ENCODE measurements at regions not wholly inside any gene's neighbourhood (a gene's known extent, or its start where the extent isn't known, plus 50 kb on each side); places are given as distances from the start of the nearest gene placed in this dataset.

DNA sequence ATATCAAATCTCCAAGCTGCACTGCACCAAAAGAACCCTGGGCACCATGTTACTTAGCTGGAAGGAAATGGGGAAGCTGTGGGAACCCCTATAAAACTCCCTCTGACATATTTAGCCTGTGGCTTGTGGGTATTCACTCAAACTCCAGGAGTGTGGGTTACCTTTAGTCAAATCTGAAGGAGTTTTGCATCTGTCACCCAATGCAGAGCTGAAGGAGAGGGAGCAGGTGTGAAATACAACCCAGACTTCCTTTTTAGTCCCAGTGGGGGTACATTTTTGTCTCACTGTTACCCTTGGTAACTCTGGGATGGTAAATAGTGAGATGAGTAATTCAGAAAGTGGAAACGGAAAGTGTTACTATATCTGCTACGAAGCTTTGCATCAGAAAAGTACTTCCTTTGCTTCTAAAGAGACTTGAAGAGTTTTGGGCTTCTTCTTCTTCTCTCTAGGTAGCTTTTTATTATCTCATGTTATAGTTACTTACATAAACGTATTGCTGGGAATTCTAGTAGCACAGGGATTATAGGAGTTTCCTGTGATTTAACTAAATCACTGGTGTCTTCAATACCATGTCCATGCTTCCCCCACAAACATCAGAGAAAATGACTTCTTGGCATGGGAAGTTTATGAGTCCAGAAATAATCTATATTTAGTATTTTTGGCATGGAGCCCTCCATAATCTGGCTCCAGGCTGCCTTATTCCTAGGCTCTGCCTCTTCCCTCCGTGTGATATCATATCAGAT lies 105.9 kb downstream of the AKAP11 start:
- Histone ChIP-seq H3K18ac (ENCODE audit: extremely low read depth, low read length) (no peak overlapping the region), H4K8ac (ENCODE audit: extremely low read depth, insufficient read depth, low read length) (no peak overlapping the region), H2BK20ac (ENCODE audit: low read length) (no peak overlapping the region), H3K27ac (ENCODE audit: low read depth, low read length) (no peak overlapping the region), H3K4ac (replicated peaks; ENCODE audit: insufficient read length, low read depth, low read length) (no peak overlapping the region), H3K56ac (replicated peaks; ENCODE audit: insufficient read length, low read depth, low read length) (no peak overlapping the region), H2BK120ac (replicated peaks; ENCODE audit: low read depth, low read length) (no peak overlapping the region), H2AK5ac (ENCODE audit: low read depth, low read length) (no peak overlapping the region), H2BK15ac (ENCODE audit: low read length) (no peak overlapping the region), H3K79me2 (ENCODE audit: control insufficient read depth in 1 of 2, insufficient read depth in 2 of 2, low read length in 2 of 2) (no peaks in the 10 kb centered on the region), H3K36me3 (ENCODE audit: control insufficient read depth in 2 of 4, insufficient read depth in 4 of 4, low read length in 3 of 4) (no peaks in the 10 kb centered on the region), H3K79me1 (ENCODE audit: low read depth, low read length) (no peaks in the 10 kb centered on the region), H4K91ac (replicated peaks; ENCODE audit: insufficient read length, low read length) (no peak overlapping the region), H4K5ac (ENCODE audit: insufficient read length, low read depth, low read length) (no peak overlapping the region), H3K4me1 (replicated peaks in 1 of 4; ENCODE audit: control insufficient read depth in 3 of 4, insufficient read depth in 4 of 4, low read length in 3 of 4) (no peaks in the 10 kb centered on the region), H3K9ac (replicated peaks in 1 of 4; ENCODE audit: extremely low read depth in 1 of 4, low read depth in 3 of 4, low read length in 3 of 4) (no peak overlapping the region), H3K14ac (ENCODE audit: insufficient read length) (no peak overlapping the region), H3K23ac (ENCODE audit: insufficient read length) (no peak overlapping the region), H3K23me2 (ENCODE audit: low read depth, low read length) (no peaks in the 10 kb centered on the region; the same call in 1 of the 2 replicates), H3K9me3 (ENCODE audit: insufficient read depth in 2 of 2, low read depth in 1 of 2, low read length in 1 of 2) (peaks cover 0 to 4% of the 10 kb centered on the region in 2 experiments; a peak in 1 of 4 replicates), H2BK12ac (ENCODE audit: low read depth, low read length) (no peak overlapping the region), H3K4me3 (ENCODE audit: extremely low read depth in 1 of 4, insufficient read depth in 2 of 4, low read depth in 3 of 4, low read length in 4 of 4) (no peak overlapping the region), H2AFZ (ENCODE audit: low read length) (no peak overlapping the region), H4K20me1 (replicated peaks in 1 of 2; ENCODE audit: control insufficient read depth in 1 of 2, insufficient read depth in 2 of 2, low read length in 2 of 2) (no peaks in the 10 kb centered on the region), H3K4me2 (ENCODE audit: insufficient read depth in 1 of 2, low read depth in 2 of 2, low read length in 2 of 2) (no peak overlapping the region), H3K27me3 (replicated peaks in 1 of 4; ENCODE audit: control insufficient read depth in 3 of 4, extremely low read depth in 1 of 4, insufficient read depth in 3 of 4, low read length in 3 of 4) (no peaks in the 10 kb centered on the region), H2BK5ac (ENCODE audit: low read depth, low read length) (no peak overlapping the region)
- DNase-seq (ENCODE audit: low read depth in 1 of 2, low spot score in 2 of 2) (no peak), FAIRE-seq (no peak)
- 69% methylated on average over 4 of the region's 4 CpGs; no CpG with 5 or more reads in 1 of the 2 experiments for WGBS, 2 experiments (ENCODE audit: extremely low coverage in 1 of 2, insufficient coverage in 1 of 2, insufficient read length in 1 of 2, insufficient replicate concordance in 2 of 2, low coverage in 1 of 2, low lambda C conversion rate in 2 of 2, missing lambda C conversion rate in 1 of 2)
- POLR2A ChIA-PET (ENCODE audit: partially characterized antibody), result no interaction called here
- CTCF ChIA-PET (ENCODE audit: partially characterized antibody), result interaction anchor here (0.9 kb wide), 1 partner anchor 13 kb away, joined by 3 read pairs; no protein-coding TSS in a partner anchor
- TF ChIP-seq SIX5 (IDR thresholded peaks at IDR 0.05; ENCODE audit: low read depth, low read length) (no peak), POU5F1 (IDR thresholded peaks at IDR 0.05; ENCODE audit: low read depth, low read length) (no peak), RFX5 (IDR thresholded peaks at IDR 0.05; ENCODE audit: borderline replicate concordance, low read depth, low read length) (no peak), POLR2AphosphoS5 (IDR thresholded peaks at IDR 0.05; ENCODE audit: low read depth, low read length) (no peak), PHF8 (conservative IDR thresholded peaks at IDR 0.05; ENCODE audit: low read depth, low read length) (no peak), YY1 (IDR thresholded peaks at IDR 0.05; ENCODE audit: low read depth, low read length) (no peak), EZH2 (IDR thresholded peaks at IDR 0.05; ENCODE audit: low read depth, low read length, severe bottlenecking) (no peak), SRF (IDR thresholded peaks at IDR 0.05; ENCODE audit: low read depth, low read length) (no peak), KDM4A (IDR thresholded peaks at IDR 0.05; ENCODE audit: low read depth, low read length, severe bottlenecking) (no peak), TAF7 (optimal IDR thresholded peaks at IDR 0.05; ENCODE audit: borderline replicate concordance, low read depth, low read length) (no peak)
- TF ChIP-seq, protein P1, sequence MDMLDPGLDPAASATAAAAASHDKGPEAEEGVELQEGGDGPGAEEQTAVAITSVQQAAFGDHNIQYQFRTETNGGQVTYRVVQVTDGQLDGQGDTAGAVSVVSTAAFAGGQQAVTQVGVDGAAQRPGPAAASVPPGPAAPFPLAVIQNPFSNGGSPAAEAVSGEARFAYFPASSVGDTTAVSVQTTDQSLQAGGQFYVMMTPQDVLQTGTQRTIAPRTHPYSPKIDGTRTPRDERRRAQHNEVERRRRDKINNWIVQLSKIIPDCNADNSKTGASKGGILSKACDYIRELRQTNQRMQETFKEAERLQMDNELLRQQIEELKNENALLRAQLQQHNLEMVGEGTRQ (IDR thresholded peaks at IDR 0.05; ENCODE audit: low read length), result no peak
- TF ChIP-seq, protein P2, sequence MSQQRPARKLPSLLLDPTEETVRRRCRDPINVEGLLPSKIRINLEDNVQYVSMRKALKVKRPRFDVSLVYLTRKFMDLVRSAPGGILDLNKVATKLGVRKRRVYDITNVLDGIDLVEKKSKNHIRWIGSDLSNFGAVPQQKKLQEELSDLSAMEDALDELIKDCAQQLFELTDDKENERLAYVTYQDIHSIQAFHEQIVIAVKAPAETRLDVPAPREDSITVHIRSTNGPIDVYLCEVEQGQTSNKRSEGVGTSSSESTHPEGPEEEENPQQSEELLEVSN (IDR thresholded peaks at IDR 0.05), result no peak

Measured in H1 (cell line).